Inferior parietal cortex (tissue), 1 donor: ENCODE measurements at regions not wholly inside any gene's neighbourhood (a gene's known extent, or its start where the extent isn't known, plus 50 kb on each side); places are given as distances from the start of the nearest gene placed in this dataset.
"Not testable (repeated sequence)": the region's sequence is repeated elsewhere in the genome, so short reads cannot be mapped to it uniquely, and the experiment has no call there.

ENCODE experiments used
- DNase-seq: peaks from one replicate; pipeline ENCODE4 v3.0.0-alpha.2; 2016; ENCODE audit errors: extremely low spot score

DNA sequence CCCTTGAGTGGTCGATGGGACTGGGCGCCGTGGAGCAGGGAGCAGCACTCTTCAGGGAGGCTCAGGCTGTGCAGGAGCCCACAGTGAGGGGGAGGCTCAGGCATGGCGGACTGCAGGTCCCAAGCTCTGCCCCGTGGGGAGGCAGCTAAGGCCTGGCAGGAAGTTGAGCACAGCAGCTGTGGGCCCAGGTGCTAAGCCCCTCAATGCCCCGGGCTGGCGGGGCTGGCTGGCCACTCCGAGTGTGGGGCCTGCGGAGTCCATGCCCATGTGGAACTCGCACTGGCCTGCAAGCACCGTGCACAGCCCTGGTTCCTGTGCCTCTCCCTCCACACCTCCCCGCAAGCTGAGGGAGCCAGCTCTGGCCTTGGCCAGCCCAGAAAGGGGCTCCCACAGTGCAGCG, 948.4 kb upstream of the EYS start:
- no peak for DNase-seq

DNA sequence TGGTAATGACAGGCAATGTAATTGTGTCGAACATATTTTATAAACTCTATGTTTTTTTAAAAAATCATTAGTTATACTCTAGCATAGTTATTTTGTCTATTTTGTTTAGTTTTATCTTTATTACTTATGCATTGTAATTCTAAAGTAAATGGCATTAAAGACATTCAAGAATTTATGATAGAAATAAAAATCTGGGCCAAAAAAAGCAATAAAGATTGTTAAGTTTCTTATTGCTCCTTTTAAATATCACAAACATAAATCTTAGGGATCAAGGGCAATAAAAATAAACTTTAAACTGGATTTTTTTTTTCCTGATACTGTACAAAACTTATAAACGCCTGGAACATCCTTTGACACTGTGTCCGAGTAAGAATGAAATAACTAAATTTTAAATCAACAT, 931.5 kb upstream of the EYS start:
- DNase-seq: no peak

DNA sequence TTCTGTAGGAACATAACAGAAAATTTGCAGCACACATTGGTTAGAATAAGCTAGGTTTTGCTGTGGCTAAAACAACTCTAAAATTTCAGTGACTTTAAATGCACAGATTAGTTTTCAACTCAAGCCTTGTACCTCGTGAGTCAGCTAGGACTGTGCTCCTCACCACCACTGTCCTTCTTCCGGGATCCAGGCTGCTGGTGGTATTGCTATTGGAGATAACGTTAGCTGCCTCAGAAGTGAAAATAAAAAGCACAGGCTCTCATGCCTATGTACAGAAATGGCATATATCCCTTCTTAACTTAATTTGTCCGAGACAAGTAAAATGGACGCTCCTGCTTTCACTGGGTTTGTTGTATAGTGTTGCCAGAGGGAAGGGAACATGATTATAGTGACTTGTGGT, 931.1 kb upstream of the EYS start:
- no peak for DNase-seq

DNA sequence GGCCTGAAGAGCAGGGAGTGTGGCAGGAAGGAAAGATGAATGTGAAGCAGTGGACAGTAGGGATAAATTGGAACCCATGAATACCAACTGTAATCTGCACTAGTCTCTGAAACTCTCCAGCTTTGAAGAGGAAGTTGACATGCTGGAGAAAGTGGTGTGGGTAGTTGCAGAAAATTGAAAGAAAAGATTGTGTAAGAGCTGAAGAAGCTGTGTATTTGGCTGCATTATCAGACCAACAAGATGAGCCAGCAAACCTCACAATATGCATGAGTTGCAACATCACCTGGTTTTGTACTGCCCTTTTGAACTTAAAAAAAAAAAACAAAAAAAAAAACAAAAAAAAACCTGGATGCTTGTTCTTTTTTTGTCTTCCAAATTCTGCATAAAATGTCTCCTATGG, 921.9 kb upstream of the EYS start:
- no peak for DNase-seq

DNA sequence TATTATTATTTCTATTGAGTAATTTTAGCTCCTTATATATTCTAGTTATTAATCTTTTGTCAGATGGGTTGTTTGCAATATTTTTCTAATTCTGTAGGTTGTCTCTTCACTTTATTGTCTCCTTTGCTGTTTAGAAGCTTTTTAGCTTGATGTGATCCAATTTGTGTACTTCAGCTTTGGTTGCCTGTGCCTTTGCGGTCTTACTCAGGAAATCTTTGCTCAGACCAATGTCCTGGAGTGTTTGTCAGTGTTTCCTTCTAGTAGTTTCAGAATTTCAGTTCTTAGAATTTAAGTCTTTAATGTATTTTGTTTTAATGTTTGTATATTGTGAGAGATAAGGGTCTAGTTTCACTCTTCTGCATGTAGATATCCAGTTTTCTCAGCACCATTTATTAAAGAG, 916.0 kb upstream of the EYS start:
- DNase-seq: no peak

DNA sequence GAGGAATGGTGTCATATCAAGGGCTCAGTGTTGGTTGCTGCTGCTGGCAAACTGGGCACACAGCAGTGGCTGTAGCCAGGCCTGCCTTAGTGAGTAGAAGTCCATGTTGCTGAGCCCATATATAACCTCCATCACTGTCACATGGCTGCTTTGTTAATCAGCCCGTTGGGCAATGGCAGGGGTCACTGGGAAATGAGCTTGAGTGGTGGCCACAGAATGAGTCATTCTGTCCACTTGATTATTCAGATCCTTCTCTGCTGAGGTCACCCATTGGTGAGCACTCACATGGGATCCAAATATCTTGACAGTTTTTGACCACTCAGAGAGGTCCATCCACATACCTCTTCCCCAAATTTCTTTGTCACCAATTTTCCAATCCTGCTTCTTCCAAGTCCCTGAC, 898.9 kb upstream of the EYS start:
- DNase-seq: no peak

DNA sequence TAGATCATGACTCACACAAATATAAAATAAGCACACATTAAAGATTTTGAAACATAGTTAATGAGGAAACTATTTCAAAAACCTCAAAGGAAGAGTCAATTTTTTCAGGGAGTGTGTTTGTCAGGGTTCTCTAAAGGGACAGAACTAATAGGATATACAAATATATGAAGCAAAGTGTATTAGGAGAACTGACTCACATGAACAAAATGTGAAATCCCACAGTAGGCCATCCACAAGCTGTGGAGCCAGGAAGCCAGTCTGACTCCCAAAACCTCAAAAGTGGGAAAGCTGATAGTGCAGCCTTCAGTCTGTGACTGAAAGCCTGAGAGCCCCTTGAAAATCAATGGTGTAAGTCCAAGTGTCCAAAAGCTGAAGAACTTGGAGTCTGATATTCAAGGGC, 898.0 kb upstream of the EYS start:
- no peak for DNase-seq

DNA sequence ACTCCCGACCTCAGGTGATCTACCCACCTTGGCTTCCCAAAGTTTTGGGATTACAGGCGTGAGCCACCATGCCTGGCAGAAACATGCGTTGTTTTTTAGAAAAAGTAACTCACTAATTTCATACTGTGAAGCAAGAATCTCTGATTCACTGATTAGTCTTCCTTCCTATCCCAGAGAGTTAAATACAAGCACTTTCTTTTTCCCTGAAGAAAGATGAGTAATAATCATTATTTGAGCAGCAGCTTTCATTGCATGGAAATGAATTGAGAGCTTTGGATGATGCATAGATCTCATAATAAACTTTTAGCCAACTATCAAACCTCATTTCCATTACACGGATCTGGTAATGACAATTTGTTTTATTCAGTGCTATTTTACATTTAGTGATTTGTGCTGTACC, 892.5 kb upstream of the EYS start:
- DNase-seq: no peak

DNA sequence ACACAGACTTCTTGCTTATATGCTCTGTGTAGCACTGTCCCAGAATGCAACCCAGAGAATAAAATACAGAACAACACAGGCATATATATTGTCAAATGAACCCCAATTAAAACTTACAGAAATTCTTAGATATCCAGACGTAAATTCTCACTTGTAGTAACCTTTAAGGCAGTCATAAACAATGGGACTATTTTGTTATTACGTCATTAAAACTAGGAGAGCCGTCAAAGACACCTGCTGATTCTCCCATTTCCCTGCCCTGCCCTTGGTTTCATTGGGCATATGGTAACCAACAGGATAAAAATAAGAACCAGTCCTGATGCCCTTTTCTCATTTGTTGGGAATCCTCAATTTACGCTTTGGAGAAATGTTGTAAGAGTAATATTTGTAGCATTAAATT, 871.3 kb upstream of the EYS start:
- no peak for DNase-seq

DNA sequence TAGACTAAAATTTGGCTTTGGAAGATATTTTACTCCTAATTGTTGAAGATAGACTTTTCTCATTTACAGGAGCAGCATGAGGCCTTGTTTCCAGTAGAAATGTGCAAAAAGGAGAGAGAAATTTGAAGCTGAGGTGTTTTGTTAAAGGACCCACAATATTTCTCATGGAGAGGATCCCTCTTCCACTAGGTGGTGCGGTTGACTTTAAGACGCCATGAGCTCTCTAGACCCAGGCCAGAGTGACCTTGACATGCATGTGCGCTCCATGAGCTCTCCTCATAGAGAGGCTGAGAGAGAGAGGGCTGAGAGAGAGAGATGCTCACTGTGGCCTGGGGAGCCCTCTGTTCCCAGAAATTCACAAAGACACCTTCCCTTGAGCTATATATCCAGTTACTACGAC, 861.2 kb upstream of the EYS start:
- no peak for DNase-seq

DNA sequence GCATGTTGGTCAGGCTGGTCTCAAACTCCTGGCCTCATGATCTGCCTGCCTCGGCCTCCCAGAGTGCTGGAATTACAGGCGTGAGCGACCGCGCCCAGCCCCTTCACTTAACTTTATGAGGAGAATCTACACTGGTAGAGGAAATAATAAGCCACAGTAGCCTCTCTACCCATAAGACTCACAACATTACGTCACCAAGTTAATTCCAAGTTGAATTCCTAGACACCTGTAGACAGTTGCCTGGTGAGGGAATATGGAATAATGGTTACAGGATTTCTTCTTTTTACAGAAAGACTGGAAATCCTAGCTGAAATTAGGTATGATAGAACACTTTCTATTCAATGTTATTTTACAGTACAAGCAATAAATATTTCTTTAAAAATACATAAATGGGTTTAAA, 854.5 kb upstream of the EYS start:
- no peak for DNase-seq

DNA sequence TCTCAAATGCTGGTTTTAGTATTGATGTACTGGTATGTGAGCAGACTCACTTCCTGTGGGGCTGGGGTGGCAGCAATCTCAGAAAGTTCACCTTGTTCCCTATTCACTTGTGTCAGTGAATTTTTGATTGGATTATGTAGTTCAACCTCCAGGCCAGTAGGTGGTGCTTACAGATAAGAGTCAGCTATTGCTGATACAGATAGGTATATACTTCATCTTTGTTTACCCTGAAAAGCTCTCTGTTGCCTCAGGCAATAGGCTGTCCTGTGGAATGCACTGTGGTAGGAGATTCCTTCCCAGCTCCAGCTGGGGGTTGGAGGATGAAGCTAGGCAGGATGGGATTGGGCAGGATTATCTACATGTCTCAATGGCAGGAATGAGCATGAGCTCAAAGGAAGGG, 851.2 kb upstream of the EYS start:
- DNase-seq: no peak

DNA sequence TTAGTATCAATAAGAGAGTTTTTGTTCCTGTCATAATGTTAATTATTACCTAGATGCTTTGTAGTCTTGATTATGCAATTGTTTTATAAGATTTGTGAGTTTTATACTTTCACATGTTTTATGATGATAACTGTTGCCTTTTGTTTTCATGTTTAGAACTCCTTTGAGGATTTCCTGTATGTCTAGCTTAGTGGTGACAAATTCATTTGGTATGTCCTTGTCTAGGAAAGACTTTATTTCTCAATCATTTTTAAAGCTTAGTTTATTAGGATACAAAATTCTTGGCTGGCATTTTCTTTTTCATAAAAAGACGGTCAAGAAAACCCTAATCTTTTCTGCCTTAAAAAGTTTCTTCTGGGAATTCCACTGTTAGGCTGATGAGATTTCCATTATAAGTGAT, 849.9 kb upstream of the EYS start:
- DNase-seq: no peak

DNA sequence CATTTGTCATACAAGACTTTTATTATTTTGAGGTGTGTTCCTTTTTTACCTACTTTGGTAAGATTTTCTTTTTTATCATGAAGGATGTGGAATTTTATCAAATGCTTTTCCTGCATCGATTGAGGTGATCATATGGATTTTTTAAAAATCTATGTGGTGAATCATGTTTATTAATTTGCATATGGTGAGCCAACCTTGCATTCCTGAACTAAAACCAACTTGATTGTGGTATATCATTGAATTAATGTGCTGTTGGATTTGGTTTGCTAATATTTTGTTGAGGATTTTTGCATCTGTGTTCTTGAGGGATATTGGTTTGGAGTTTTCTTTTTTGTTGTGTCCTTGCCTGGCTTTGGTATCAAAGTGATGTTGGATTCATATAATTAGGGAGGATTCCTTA, 848.1 kb upstream of the EYS start:
- DNase-seq: no peak

DNA sequence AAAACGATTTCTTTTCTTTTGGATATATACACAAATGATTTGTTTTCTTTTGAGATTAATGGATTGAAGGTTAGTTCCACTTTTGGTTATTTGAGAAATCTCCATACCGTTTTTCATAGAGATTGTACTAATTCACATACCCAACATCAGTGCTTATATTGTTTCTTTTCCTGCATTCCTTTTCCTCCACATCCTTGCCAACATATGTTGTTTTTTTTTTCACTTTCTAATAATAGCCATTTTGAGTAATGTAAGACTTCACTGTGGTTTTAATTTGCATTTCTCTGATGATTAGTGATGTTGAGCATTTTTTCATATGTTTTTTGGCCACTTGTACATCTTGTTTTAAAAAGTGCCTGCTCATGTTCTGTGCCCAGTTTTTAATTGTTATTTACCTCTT, 846.4 kb upstream of the EYS start:
- no peak for DNase-seq

DNA sequence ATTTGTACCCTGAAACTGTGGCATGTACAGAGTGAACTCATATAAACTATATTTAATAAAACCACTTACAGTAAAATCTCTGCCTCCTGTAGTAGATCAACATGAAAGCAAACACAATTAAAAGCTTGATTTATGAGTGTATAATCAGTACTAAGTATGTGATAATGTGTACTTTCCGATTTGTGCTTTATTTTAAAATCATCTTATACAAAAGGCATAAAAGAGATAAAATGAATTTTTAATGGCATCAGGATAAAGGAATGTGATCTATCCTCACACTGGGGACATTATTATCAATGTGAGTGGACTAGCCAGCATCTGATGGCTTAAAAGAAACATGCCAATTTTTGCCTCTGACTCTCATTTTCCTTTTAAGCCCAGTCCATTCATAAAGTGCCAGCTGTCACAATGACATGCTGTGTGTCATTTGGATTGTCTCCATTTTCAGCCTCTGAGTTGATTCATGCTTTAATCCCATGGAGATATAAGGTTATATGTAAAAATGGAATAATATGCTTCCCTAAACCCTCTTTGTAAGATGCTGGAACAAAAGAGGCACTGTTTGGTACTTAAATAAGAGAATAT, 831.6 kb upstream of the EYS start:
- DNase-seq: peak; percentile 64

DNA sequence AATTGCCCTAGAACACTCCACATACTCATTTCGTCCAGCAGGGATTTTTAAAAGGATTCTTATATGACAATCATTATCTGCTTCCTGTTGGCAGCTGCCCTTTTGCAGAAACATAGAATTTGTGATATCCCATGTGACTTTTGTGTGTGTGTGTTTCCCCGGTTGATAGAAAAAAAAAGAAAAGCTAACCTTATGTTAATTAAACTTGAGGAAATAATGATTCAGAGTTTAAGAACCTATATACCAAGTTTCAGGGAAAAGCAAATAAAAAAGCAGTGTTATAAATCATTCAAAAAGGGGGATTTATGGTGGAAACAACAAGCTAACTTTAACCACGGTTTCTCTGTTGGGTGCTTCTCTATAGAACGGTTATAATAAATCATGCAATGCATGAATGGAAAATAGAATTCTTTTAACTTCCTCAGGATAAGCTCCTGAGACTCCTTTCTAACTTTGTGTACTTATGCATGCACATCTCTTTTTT, 826.9 kb upstream of the EYS start:
- no peak for DNase-seq

DNA sequence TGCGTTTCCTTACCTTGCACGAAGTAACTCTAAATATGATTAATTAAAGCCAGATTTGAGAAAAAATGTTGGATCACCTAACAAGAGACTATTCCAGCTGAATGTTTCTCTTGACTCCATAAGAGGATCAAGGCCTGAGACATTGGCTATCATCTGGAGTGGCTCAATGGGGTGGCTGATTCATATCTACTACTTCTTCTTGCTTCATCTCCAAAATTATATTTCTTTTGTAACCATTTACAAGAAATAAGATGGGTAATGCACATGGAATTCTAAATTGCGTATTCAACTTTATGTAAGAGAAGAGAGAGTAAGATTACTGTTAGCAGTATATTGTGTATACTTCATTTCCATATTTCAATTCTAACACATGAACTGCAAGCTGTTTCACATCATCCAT, 819.0 kb upstream of the EYS start:
- no peak for DNase-seq

DNA sequence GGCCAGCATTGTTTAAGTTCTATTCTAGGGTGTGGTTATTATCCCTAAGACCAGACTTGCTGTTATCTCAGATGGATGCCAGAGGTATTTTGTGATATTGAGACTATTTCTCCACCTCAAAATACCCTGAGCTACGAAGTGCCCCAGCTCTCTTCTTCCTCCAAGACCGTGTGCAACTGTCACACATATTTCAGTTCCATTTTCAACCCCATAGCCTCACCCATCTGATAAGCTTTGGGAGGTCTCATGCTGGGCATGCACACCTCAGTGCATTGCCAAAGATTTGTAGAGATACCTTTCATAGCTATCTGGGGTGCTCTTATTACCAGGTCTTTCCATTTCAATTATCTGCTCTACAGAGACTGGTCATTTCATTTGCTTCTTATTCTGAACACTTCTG, 815.8 kb upstream of the EYS start:
- no peak for DNase-seq

DNA sequence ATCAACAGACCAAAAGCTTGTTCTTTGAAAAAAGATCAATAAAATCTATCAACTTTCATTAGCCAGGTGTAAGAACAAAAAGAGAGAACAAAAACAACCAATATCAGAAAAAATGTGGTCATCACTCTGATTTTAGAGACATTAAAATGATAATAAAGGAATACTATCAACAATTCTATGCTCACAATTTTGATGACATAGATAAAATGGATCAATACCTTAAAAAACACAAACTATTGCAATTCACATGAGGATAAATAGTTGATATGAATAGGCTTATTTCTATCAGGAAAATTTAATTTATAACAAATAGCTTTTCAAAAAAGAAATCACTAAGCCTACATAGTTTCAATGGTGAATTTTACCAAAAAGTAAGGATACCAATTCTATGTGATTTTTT, 809.4 kb upstream of the EYS start:
- DNase-seq: no peak

DNA sequence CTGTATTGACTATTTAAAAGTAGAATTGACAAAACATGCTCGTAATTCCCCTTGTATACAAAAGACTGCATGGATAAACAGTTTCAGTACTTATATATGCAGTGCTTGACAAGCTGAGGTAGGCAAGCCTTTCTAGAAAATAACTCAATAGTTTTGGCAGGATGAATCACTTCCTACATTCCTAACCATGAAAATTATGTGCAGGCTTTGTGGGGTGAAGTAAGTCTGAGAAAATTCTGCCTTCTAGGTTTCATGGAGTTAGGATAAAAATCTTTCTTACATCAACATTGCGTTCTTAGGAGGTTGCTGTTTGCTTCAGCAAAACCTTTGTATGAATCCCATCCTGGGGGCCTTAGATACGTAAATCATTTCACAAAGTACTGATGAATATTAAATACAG, 801.4 kb upstream of the EYS start:
- no peak for DNase-seq

DNA sequence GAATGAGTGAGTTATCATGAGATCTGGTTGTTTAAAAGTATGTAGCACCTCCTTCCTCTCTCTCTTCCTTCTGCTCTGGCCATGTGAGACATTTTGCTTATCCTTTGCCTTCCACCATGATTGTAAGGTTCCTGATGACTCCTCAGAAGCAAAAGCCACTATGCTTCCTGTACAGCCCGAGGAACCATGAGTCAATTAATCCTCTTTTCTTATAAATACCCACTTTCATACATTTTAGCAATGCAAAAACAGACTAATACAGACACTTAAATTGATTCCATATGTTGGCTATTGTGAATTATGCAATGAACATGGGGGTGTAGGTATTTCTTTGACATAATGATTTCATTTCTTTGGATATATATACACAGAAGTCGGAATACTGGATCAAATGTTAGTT, 792.8 kb upstream of the EYS start:
- no peak for DNase-seq

DNA sequence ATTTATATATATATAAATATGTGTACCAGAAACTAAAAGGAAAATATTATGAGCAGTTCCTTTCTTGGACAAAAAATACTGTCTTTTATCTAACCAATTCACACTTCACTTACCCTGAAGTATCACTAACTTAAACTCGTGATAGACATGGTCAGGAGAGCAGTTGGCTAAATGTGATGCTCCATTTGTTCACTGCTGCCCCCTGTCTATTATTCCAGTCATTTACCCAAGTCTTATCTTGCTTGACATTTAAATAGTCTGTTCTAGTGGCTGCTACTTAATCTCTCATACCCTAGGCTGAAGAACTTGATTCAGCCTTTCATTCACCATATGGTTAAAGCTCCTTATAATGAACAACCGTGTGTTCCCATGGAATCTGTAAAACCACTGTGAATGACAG, 789.6 kb upstream of the EYS start:
- no peak for DNase-seq

DNA sequence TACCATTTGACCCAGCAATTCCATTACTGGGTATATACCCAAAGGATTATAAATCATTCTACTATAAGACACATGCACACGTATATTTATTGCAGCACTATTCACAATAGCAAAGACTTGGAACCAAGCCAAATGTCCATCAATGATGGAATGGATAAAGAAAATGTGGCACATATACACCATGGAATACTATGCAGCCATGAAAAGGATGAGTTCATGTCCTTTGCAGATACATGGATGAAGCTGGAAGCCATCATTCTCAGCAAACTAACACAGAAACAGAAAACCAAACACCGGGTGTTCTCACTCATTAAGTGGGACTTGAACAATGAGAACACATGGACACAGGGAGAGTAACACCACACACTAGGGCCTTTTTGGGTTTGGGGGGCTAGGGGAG, 787.6 kb upstream of the EYS start:
- DNase-seq: not testable (repeated sequence)
